Lung (tissue), 11 donors: ENCODE measurements at regions not wholly inside any gene's neighbourhood (a gene's known extent, or its start where the extent isn't known, plus 50 kb on each side); places are given as distances from the start of the nearest gene placed in this dataset.

ENCODE experiments used
- ATAC-seq: fragments of 200-7000 bp; cut with Tn5 transposase; one replicate; pipeline ENCODE4 v1.9.1; 2020; ENCODE audit warnings: moderate number of reproducible peaks; ENCODE audit not compliant: insufficient read depth, low FRiP score
- DNase-seq, 3 donors: peaks; one replicate each; pipeline ENCODE4 v3.0.0-alpha.2; 2013 to 2017
- H3K27ac ChIP-seq, 2 donors: one replicate each; pipeline ENCODE4 v1.5.1; 2013; ENCODE audit warnings: mild to moderate bottlenecking in 2 of 2, moderate library complexity in 2 of 2, control low read depth in 1 of 2, inconsistent platforms in 1 of 2, low read depth in 1 of 2, low read length in 1 of 2
- H3K27me3 ChIP-seq, 3 donors: one replicate each; pipeline ENCODE4 v1.5.1; 2013; ENCODE audit warnings: low read length in 2 of 3; ENCODE audit not compliant: control insufficient read depth in 3 of 3, insufficient read depth in 3 of 3
- H3K36me3 ChIP-seq, 4 donors: one replicate each; pipeline ENCODE4 v1.5.1; 2013; ENCODE audit warnings: low read length in 4 of 4, mild to moderate bottlenecking in 1 of 4, moderate library complexity in 1 of 4; ENCODE audit not compliant: control insufficient read depth in 4 of 4, insufficient read depth in 4 of 4
- H3K4me1 ChIP-seq, 5 donors: one replicate each; pipeline ENCODE4 v1.5.1; 2013; ENCODE audit warnings: low read length in 5 of 5, mild to moderate bottlenecking in 2 of 5, moderate library complexity in 1 of 5; ENCODE audit not compliant: control insufficient read depth in 5 of 5, insufficient read depth in 5 of 5
- H3K4me3 ChIP-seq: one replicate; pipeline ENCODE4 v1.5.1; 2013; ENCODE audit warnings: mild to moderate bottlenecking, control low read depth, moderate library complexity
- H3K9ac ChIP-seq, 2 donors: one replicate each; pipeline ENCODE4 v1.5.1; 2013; ENCODE audit warnings: low read length in 2 of 2, control low read depth in 1 of 2; ENCODE audit not compliant: insufficient read depth in 1 of 2
- H3K9me3 ChIP-seq, 4 donors: one replicate each; pipeline ENCODE4 v1.5.1; 2013; ENCODE audit warnings: low read length in 3 of 4, mild to moderate bottlenecking in 1 of 4, moderate library complexity in 1 of 4; ENCODE audit not compliant: control insufficient read depth in 4 of 4, insufficient read depth in 3 of 4
- WGBS, 2 donors: extraction: QIAGEN DNeasy Blood & Tissue Kit; methylation state at CpG; one replicate each; pipeline ENCODE4 v1.1.7; 2013; 5-methylcytosine and 5-hydroxymethylcytosine counted together
- TF ChIP-seq, protein P1 (sequence below): IDR thresholded peaks from 2 replicates; pipeline ENCODE4 v1.5.1; 2012; ENCODE audit warnings: mild to moderate bottlenecking; ENCODE audit errors: control extremely low read depth, extremely low read depth
- donor health status: control.
- donor health status: control.
- donor health status: Bipolar disorder and iron deficiency.
- donor health status: healthy.
- donor health status: DM: yes; HTN: yes; CAD: no.

DNA sequence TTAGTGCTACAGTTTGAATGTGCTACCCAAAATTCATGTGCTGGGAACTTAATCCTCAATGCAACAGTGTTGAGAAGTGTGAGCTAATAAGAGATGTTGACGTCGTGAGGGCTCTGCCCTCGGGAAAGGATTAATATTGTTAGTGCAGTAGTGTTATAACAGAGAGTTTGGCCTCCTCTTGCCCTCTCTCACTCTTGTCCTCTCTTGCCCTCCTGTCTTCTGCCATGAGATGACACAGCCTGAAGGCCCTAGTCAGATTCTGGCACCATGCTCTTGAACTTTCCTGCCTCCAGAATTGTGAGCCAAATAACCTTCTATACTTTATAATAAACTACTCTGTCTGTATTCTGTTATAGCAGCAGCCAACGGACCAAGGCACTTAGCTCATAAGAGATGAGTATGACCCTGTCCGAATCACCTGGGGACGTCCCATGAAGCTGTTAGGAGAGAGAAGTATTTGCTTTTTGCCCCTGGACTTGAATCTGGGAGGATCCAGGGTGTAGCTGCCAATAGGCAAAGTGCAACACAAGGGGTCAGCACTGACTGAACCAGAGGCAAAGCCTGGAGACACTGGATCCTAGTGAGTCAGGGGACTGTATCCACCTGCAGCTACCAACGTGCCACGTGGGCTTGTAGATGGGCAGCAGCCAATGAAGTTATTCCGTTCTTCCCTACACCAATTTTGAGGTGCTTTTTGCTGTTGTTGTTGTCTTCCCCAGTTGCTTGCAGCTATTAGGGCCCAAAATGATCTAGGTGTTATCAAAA lies 233.7 kb downstream of the THBS2 start:
- ATAC-seq: no peak
- 71 to 79% methylated on average over 9 of the region's 9 CpGs for WGBS, 2 donors
- no peak overlapping the region for H3K4me3 ChIP-seq

DNA sequence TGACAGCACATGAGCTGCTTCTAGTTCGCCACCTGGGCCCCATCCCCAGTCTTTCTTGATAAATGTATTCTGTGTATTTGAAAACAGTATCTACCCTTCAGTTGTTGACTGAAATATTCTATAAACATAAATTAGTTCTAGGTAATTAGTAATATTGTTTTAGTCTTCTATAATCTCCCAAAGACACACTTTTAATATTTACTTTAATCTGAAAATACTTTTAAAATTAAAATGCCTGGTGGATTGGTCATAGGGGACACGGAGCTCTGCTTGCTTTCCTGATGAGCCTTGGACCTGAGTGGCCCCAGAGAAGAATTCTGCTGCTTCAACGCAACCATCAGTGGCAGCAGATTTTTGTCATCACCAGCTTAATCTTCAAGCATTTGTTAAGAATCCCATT lies 234.5 kb downstream of the THBS2 start:
- H3K4me1 ChIP-seq: no peaks in the 10 kb centered on the region
- H3K9me3 ChIP-seq: peaks cover 0 to 7% (median 4%) of the 10 kb centered on the region in 4 donors
- H3K27ac ChIP-seq: no peak overlapping the region
- no peaks in the 10 kb centered on the region for H3K27me3 ChIP-seq
- no peak for ATAC-seq
- no peak overlapping the region for H3K9ac ChIP-seq
- TF ChIP-seq, protein P1, sequence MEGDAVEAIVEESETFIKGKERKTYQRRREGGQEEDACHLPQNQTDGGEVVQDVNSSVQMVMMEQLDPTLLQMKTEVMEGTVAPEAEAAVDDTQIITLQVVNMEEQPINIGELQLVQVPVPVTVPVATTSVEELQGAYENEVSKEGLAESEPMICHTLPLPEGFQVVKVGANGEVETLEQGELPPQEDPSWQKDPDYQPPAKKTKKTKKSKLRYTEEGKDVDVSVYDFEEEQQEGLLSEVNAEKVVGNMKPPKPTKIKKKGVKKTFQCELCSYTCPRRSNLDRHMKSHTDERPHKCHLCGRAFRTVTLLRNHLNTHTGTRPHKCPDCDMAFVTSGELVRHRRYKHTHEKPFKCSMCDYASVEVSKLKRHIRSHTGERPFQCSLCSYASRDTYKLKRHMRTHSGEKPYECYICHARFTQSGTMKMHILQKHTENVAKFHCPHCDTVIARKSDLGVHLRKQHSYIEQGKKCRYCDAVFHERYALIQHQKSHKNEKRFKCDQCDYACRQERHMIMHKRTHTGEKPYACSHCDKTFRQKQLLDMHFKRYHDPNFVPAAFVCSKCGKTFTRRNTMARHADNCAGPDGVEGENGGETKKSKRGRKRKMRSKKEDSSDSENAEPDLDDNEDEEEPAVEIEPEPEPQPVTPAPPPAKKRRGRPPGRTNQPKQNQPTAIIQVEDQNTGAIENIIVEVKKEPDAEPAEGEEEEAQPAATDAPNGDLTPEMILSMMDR: no peak
- no peaks in the 10 kb centered on the region for H3K36me3 ChIP-seq
- WGBS, 2 donors: 70 to 84% methylated on average over 3 of the region's 3 CpGs
- DNase-seq: no peak
- no peak overlapping the region for H3K4me3 ChIP-seq

More for the DNA sequence above, 233.7 kb downstream of the THBS2 start:
- TF ChIP-seq, protein P1: no peak
- Histone ChIP-seq H3K27ac (no peak overlapping the region), H3K9ac (no peak overlapping the region), H3K27me3 (no peaks in the 10 kb centered on the region), H3K36me3 (no peaks in the 10 kb centered on the region), H3K9me3 (peaks cover 0 to 7% (median 4%) of the 10 kb centered on the region in 4 donors), H3K4me1 (no peaks in the 10 kb centered on the region)
- DNase-seq: no peak

DNA sequence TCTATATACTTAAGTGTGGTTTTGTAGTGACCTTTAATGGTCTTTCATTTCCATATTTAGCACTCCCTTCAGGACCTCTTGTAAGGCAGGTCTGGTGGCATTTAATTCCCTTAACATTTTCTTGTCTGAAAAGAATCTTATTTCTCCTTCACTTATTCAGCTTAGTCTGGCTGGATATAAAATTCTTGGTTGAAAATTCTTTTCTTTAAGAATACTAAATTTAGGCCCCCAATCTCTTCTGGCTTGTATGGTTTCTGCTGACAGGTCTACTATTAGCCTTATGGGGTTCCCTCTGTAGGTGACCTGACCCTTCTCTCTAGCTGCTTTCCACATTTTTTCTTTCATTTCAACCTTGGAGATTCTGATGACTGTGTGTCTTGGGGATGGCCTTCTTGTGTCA lies 236.9 kb downstream of the THBS2 start:
- no peak for DNase-seq

More for the DNA sequence above, 236.9 kb downstream of the THBS2 start:
- no peak for ATAC-seq
- Histone ChIP-seq H3K9ac (no peak overlapping the region), H3K27me3 (no peaks in the 10 kb centered on the region), H3K9me3 (peaks cover 0 to 7% (median 4%) of the 10 kb centered on the region in 4 donors), H3K4me3 (no peak overlapping the region), H3K27ac (no peak overlapping the region), H3K4me1 (no peaks in the 10 kb centered on the region), H3K36me3 (no peaks in the 10 kb centered on the region)
- TF ChIP-seq, protein P1: no peak
